ENCODE measurements at regions not wholly inside any gene's neighbourhood (a gene's known extent, or its start where the extent isn't known, plus 50 kb on each side); places are given as distances from the start of the nearest gene placed in this dataset.

DNA sequence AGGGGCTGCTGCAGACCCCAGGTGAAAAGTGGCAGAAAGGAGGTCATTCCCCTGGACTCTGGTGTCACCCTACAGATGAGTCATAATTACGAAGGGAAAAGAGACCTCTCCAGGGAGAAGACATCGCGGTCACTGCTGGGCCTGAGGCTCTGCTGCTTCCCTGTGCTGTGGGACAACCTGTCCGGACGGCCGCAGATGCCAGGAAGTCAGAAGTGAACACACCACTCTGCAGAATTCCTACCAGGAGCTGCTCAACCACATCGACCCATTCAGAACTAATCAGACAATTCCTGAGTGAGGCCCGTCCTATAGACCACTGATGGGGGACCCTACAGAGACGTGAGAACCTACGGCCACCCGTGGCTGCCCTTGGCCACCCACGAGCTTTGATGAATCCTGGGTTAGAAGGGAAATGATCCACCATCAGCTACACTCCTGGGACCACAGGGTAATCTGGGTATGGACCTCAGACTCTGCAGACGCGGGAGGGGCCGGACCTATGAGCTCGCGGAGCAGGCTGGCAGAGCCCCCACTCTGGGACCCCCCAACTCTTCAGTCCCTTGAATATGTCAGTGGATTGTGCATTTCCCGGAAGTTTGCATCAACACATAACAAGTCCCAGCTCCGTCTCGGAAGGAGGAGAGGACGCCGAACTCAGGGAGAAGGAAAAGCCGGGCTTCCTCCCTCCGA is 636.7 kb downstream of the BRD1 start:
- Histone ChIP-seq H3K4me3 (no peak overlapping the region), H3K27me3 (peaks cover 0 to 42% (median 0%) of the 10 kb centered on the region in 3 donors), H3K4me1 (no peaks in the 10 kb centered on the region), H3K9me3 (no peaks in the 10 kb centered on the region), H3K27ac (no peak overlapping the region), H3K36me3 (no peaks in the 10 kb centered on the region)
- intact Hi-C loops (cut with DNase I; ENCODE audit: low total_unique reads): no loop called here
- no peak for DNase-seq
- 74 to 88% (median 83%) methylated on average over 19 to 24 of the region's 24 CpGs for WGBS, 5 donors
- TF ChIP-seq CTCF (IDR thresholded peaks at IDR 0.05) (no peak), POLR2AphosphoS5 (IDR thresholded peaks at IDR 0.05) (no peak), POLR2A (IDR thresholded peaks at IDR 0.05) (no peak), EP300 (IDR thresholded peaks at IDR 0.05) (no peak)

GRCh38 chr22:49189871-49190270 is 637.8 kb downstream of the BRD1 start:
- no peak overlapping the region for H3K27ac ChIP-seq
- no peaks in the 10 kb centered on the region for H3K36me3 ChIP-seq
- no peak overlapping the region for H3K4me3 ChIP-seq
- no peaks in the 10 kb centered on the region for H3K9me3 ChIP-seq
- WGBS, 5 donors: 77 to 83% (median 83%) methylated on average over 14 of the region's 14 CpGs
- intact Hi-C loops (cut with DNase I; ENCODE audit: low total_unique reads): no loop called here
- H3K4me1 ChIP-seq: no peaks in the 10 kb centered on the region
- DNase-seq: no peak
- H3K27me3 ChIP-seq: peaks cover 0 to 48% (median 0%) of the 10 kb centered on the region in 3 donors
- TF ChIP-seq POLR2A (IDR thresholded peaks at IDR 0.05) (no peak), EP300 (IDR thresholded peaks at IDR 0.05) (no peak)

DNA sequence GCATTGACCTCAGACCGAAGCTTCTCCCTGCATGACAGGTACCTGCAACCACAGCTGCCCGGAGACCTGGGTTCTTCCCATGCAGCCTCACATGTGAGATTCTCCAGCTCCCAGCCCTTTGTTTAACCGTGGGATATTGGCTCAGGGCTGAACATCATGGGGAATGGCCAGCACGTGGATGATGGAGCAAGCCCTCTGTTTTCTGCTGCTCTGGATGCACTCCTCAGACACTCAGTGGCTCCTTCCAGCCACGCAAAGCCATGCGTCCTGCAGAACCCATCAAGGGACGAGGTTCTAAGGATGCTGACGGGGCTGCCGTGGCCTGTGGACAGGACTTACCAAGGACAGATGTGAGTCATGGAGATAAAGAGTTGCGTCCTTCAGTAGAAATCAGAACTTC is 639.1 kb downstream of the BRD1 start:
- Histone ChIP-seq H3K9me3 (no peaks in the 10 kb centered on the region), H3K36me3 (no peaks in the 10 kb centered on the region), H3K4me3 (no peak overlapping the region), H3K27me3 (peaks cover 0 to 47% (median 0%) of the 10 kb centered on the region in 3 donors), H3K4me1 (no peaks in the 10 kb centered on the region), H3K27ac (no peak overlapping the region)
- TF ChIP-seq POLR2A (IDR thresholded peaks at IDR 0.05) (no peak), CTCF (IDR thresholded peaks at IDR 0.05) (no peak), POLR2AphosphoS5 (IDR thresholded peaks at IDR 0.05) (no peak), EP300 (IDR thresholded peaks at IDR 0.05) (no peak)
- WGBS, 5 donors: 78 to 92% (median 85%) methylated on average over 9 to 10 of the region's 10 CpGs
- no peak for DNase-seq
- intact Hi-C loops (cut with DNase I; ENCODE audit: low total_unique reads): no loop called here

GRCh38 chr22:49188091-49188490 is 639.6 kb downstream of the BRD1 start:
- no peak for DNase-seq
- peaks cover 0 to 50% (median 0%) of the 10 kb centered on the region in 3 donors for H3K27me3 ChIP-seq
- no peaks in the 10 kb centered on the region for H3K9me3 ChIP-seq
- 78 to 84% (median 79%) methylated on average over 8 of the region's 8 CpGs for WGBS, 5 donors
- no peaks in the 10 kb centered on the region for H3K4me1 ChIP-seq
- no peak overlapping the region for H3K27ac ChIP-seq
- no peak for TF ChIP-seq CTCF (IDR thresholded peaks at IDR 0.05)
- TF ChIP-seq EP300 (IDR thresholded peaks at IDR 0.05): no peak
- TF ChIP-seq POLR2AphosphoS5 (IDR thresholded peaks at IDR 0.05): no peak
- no peak for TF ChIP-seq POLR2A (IDR thresholded peaks at IDR 0.05)
- no peaks in the 10 kb centered on the region for H3K36me3 ChIP-seq
- H3K4me3 ChIP-seq: no peak overlapping the region
- intact Hi-C loops (cut with DNase I; ENCODE audit: low total_unique reads): no loop called here

GRCh38 chr22:49186762-49187161 is 640.9 kb downstream of the BRD1 start:
- DNase-seq: no peak
- H3K27me3 ChIP-seq: peaks cover 0 to 42% (median 0%) of the 10 kb centered on the region in 3 donors
- H3K4me1 ChIP-seq: no peaks in the 10 kb centered on the region
- H3K9me3 ChIP-seq: no peaks in the 10 kb centered on the region
- 84 to 95% (median 89%) methylated on average over 11 to 12 of the region's 12 CpGs for WGBS, 5 donors
- no peak for TF ChIP-seq POLR2AphosphoS5 (IDR thresholded peaks at IDR 0.05)
- TF ChIP-seq EP300 (IDR thresholded peaks at IDR 0.05): no peak
- no peak for TF ChIP-seq CTCF (IDR thresholded peaks at IDR 0.05)
- TF ChIP-seq POLR2A (IDR thresholded peaks at IDR 0.05): no peak
- H3K36me3 ChIP-seq: no peaks in the 10 kb centered on the region
- intact Hi-C loops (cut with DNase I; ENCODE audit: low total_unique reads): no loop called here
- H3K27ac ChIP-seq: no peak overlapping the region
- H3K4me3 ChIP-seq: no peak overlapping the region
